Activated naive CD8-positive, alpha-beta T cell (primary cell): ENCODE measurements at regions not wholly inside any gene's neighbourhood (a gene's known extent, or its start where the extent isn't known, plus 50 kb on each side); places are given as distances from the start of the nearest gene placed in this dataset.
"Not testable (repeated sequence)": the region's sequence is repeated elsewhere in the genome, so short reads cannot be mapped to it uniquely, and the experiment has no call there.

Source experiments
- H3K27ac Mint-ChIP-seq: one replicate; pipeline ENCODE4 v1.8.0; 2021; ENCODE audit warnings: mixed read lengths
- H3K27me3 Mint-ChIP-seq: one replicate; pipeline ENCODE4 v1.8.0; 2021; ENCODE audit warnings: mixed read lengths
- H3K36me3 Mint-ChIP-seq: one replicate; pipeline ENCODE4 v1.8.0; 2021; ENCODE audit warnings: mixed read lengths
- H3K4me1 Mint-ChIP-seq: one replicate; pipeline ENCODE4 v1.8.0; 2021; ENCODE audit warnings: low read depth, mixed read lengths
- H3K4me3 Mint-ChIP-seq: one replicate; pipeline ENCODE4 v1.8.0; 2021; ENCODE audit warnings: mild to moderate bottlenecking, mixed read lengths
- H3K9me3 Mint-ChIP-seq: one replicate; pipeline ENCODE4 v1.8.0; 2021; ENCODE audit warnings: low read depth, mixed read lengths

DNA sequence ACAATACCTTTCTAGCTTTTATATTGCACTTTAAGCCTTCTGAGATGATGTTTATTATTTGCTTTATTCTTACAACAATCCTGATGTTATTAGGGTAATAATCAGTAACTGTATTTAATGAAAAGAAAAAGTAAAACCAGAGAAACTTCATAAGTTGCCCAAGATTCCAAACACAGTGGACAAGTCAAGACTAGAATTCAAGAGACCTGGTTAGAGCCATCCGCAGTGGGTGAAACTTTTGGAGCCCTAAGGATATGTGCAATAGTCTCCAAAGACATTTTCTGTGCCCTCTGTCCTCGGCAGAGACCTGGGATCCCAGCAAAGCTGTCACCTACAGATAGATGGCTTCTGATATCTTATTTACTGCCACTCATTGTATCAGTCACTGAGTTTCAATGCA is 106.8 kb upstream of the DPT start:
- H3K27ac Mint-ChIP-seq = no peak overlapping the region
- H3K9me3 Mint-ChIP-seq = no peaks in the 10 kb centered on the region
- H3K4me1 Mint-ChIP-seq = peaks cover 19% of the 10 kb centered on the region
- no peak overlapping the region for H3K4me3 Mint-ChIP-seq
- no peaks in the 10 kb centered on the region for H3K27me3 Mint-ChIP-seq
- H3K36me3 Mint-ChIP-seq = no peaks in the 10 kb centered on the region

- H3K4me3 Mint-ChIP-seq = no peak overlapping the region
- H3K9me3 Mint-ChIP-seq = no peaks in the 10 kb centered on the region
- no peaks in the 10 kb centered on the region for H3K27me3 Mint-ChIP-seq
- H3K27ac Mint-ChIP-seq = no peak overlapping the region
- H3K36me3 Mint-ChIP-seq = no peaks in the 10 kb centered on the region
- peaks cover 19% of the 10 kb centered on the region for H3K4me1 Mint-ChIP-seq
These were observed 107.5 kb upstream of the DPT start for GRCh38 chr1:168836469-168836868.

DNA sequence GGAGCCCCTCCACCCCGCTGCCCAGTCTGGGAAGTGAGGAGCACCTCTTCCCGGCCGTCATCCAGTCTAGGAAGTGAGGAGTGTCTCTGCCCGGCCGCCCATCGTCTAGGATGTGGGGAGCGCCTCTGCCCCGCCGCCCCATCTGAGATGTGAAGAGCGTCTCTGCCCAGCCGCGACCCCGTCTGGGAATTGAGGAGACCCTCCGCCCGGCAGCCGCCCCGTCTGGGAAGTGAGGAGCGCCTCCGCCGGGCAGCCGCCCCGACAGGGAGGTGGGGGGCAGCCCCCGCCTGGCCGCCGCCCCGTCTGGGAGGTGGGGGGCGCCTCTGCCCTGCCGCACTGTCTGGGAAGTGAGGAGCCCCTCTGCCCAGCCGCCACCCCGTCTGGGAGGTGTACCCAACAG is 108.2 kb upstream of the DPT start:
- not testable (repeated sequence) for H3K9me3 Mint-ChIP-seq, H3K27me3 Mint-ChIP-seq, H3K4me3 Mint-ChIP-seq, H3K36me3 Mint-ChIP-seq, H3K27ac Mint-ChIP-seq
- peaks cover 19% of the 10 kb centered on the region for H3K4me1 Mint-ChIP-seq

DNA sequence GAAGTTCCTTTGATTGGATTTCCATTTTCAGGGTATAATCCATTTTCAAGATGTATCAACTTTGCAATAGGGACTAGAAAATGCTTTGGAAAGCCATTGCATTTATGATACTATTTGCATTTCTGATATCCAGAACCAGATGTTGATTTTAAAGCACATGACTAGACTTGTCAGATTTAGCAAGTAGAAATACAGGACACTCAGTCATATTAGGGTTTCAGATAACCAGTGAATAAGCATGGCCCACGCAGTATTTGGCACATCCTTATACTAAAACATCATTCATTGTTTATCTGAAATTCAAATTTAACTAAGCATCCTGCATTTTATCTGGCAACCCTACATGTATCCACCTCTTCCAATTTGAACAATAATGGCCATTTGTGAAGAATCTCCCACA is 113.3 kb upstream of the DPT start:
- Mint-ChIP-seq H3K9me3 (no peaks in the 10 kb centered on the region), H3K36me3 (no peaks in the 10 kb centered on the region)

DNA sequence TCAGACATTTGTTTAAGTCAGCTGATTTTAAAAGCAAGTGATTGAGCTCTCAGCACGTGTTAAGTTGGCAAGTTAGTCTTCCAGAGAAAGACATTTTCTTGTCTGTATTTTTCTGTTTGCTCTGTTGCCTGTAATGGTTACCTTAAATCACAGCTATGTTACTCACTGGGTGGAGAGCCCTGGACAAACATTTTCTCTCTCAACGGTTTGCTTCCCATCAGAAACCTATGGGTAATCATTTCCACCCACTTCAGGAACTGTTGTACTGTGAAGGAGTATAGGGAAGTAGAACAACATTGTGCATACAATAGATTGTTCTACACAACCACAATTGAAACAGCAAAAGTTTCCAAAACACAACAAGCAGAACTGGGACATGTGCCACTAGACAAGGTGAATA is 113.9 kb upstream of the DPT start:
- Mint-ChIP-seq H3K27me3 (no peaks in the 10 kb centered on the region), H3K4me3 (no peak overlapping the region), H3K4me1 (no peaks in the 10 kb centered on the region), H3K27ac (no peak overlapping the region), H3K36me3 (no peaks in the 10 kb centered on the region), H3K9me3 (no peaks in the 10 kb centered on the region)

More for the DNA sequence above, 113.3 kb upstream of the DPT start:
- H3K27ac Mint-ChIP-seq = no peak overlapping the region
- no peak overlapping the region for H3K4me3 Mint-ChIP-seq
- no peaks in the 10 kb centered on the region for H3K27me3 Mint-ChIP-seq
- no peaks in the 10 kb centered on the region for H3K4me1 Mint-ChIP-seq

GRCh38 chr1:168843401-168843800 is 114.4 kb upstream of the DPT start:
- Mint-ChIP-seq H3K4me3 (no peak overlapping the region), H3K27ac (no peak overlapping the region), H3K9me3 (no peaks in the 10 kb centered on the region), H3K27me3 (peaks cover 2% of the 10 kb centered on the region), H3K4me1 (no peaks in the 10 kb centered on the region), H3K36me3 (no peaks in the 10 kb centered on the region)

DNA sequence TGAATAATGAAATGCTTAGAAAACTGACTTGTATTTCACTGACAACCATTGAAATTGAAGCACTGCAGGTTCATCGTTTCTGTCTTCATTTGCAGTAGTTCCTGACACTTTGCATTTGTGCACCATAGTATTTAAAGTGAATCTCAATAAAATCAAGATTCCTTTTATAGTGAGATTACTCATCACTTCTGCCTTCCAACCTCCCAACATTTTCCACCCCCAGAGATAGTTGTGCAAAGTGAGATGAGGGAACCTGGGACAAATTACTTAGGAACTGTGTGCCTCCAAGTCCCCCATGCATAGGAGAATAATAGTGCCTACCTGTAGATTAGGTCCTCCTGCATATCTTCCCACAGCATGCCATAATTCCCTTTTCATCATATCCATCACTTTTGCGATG is 114.9 kb upstream of the DPT start:
- no peak overlapping the region for H3K27ac Mint-ChIP-seq
- H3K9me3 Mint-ChIP-seq = no peaks in the 10 kb centered on the region
- H3K36me3 Mint-ChIP-seq = no peaks in the 10 kb centered on the region
- H3K4me1 Mint-ChIP-seq = no peaks in the 10 kb centered on the region
- H3K27me3 Mint-ChIP-seq = peaks cover 3% of the 10 kb centered on the region
- H3K4me3 Mint-ChIP-seq = no peak overlapping the region

- H3K36me3 Mint-ChIP-seq = no peaks in the 10 kb centered on the region
- H3K27ac Mint-ChIP-seq = no peak overlapping the region
- peaks cover 3% of the 10 kb centered on the region for H3K27me3 Mint-ChIP-seq
- H3K4me3 Mint-ChIP-seq = no peak overlapping the region
- H3K9me3 Mint-ChIP-seq = no peaks in the 10 kb centered on the region
- H3K4me1 Mint-ChIP-seq = no peaks in the 10 kb centered on the region
These were observed 116.1 kb upstream of the DPT start for GRCh38 chr1:168845140-168845539.

DNA sequence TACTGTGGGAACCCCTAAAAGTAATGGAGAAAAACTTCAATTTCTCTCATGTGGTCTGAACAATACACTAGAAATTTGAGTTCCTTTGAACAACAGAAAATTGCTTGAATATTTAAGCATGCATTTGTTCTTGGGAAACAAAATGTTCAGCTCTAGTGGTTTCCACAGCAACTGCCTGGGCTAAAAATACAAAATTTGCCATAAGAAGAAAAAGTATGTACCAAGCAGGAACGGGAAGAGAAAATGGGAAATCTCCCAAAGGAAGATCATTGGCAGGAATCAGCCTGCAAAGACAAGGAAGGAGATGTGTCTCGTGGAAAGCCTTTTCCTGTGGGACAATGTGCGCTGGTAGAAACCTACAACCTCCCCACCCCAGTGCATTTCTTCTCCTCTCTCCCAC is 119.0 kb upstream of the DPT start:
- H3K36me3 Mint-ChIP-seq = peaks cover 4% of the 10 kb centered on the region
- no peak overlapping the region for H3K4me3 Mint-ChIP-seq
- no peak overlapping the region for H3K27ac Mint-ChIP-seq
- peaks cover 3% of the 10 kb centered on the region for H3K27me3 Mint-ChIP-seq
- H3K4me1 Mint-ChIP-seq = no peaks in the 10 kb centered on the region
- peaks cover 4% of the 10 kb centered on the region for H3K9me3 Mint-ChIP-seq

DNA sequence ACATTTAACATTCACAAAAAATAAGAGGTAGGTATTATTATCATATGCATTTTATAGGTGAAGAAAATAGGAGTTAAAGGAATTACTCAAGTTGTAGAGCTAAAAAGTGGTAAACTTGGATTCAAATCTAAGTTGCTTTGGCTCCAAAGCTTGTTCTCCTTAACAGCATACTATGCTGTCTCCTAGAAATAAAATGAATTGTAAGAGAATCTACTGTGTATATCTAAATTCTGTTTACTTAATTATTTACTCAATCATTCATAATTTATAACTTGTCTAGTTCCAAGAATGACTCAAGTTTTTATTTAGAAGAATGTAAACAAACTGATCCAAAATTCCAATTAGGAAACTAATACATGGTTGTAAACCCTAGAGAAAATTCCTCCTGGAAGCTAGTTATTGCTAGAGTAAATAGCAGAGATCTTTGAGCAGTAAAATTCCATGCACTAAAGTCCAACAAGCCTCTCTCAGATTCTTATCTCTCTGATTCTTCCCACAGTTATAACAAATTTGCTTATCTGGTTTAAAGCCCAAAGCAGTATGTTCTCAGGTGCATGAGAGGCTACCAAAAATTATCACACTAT is 132.5 kb upstream of the DPT start:
- Mint-ChIP-seq H3K36me3 (peaks cover 4% of the 10 kb centered on the region), H3K27me3 (peaks cover 3% of the 10 kb centered on the region), H3K9me3 (peaks cover 11% of the 10 kb centered on the region), H3K27ac (no peak overlapping the region), H3K4me3 (no peak overlapping the region), H3K4me1 (no peaks in the 10 kb centered on the region)

DNA sequence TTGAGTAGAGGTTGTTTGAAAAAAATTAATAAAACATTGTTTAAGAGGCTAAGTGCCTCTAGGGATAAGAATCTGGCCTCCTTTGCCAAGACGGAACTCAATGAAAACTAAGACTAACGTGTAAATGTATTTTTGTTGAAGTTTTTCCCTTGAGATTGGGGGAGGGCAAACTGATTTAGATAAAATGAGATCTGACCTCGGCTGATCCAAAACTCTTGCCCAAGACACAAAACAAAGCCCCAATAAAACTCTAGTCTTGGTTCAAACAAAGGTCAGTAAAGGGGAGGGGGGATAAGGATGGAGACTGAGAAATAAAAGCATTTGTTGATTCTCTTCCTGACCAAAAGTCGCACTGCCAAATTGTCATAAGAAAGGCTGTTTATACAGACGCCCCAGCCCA is 134.8 kb upstream of the DPT start:
- peaks cover 3% of the 10 kb centered on the region for H3K9me3 Mint-ChIP-seq
- peaks cover 2% of the 10 kb centered on the region for H3K36me3 Mint-ChIP-seq
- no peak overlapping the region for H3K27ac Mint-ChIP-seq
- peaks cover 2% of the 10 kb centered on the region for H3K27me3 Mint-ChIP-seq
- no peak overlapping the region for H3K4me3 Mint-ChIP-seq
- H3K4me1 Mint-ChIP-seq = peaks cover 2% of the 10 kb centered on the region

GRCh38 chr1:168864266-168864665 is 135.3 kb upstream of the DPT start:
- no peaks in the 10 kb centered on the region for H3K36me3 Mint-ChIP-seq
- no peak overlapping the region for H3K27ac Mint-ChIP-seq
- H3K9me3 Mint-ChIP-seq = no peaks in the 10 kb centered on the region
- H3K4me1 Mint-ChIP-seq = peaks cover 2% of the 10 kb centered on the region
- H3K4me3 Mint-ChIP-seq = no peak overlapping the region
- H3K27me3 Mint-ChIP-seq = no peaks in the 10 kb centered on the region

DNA sequence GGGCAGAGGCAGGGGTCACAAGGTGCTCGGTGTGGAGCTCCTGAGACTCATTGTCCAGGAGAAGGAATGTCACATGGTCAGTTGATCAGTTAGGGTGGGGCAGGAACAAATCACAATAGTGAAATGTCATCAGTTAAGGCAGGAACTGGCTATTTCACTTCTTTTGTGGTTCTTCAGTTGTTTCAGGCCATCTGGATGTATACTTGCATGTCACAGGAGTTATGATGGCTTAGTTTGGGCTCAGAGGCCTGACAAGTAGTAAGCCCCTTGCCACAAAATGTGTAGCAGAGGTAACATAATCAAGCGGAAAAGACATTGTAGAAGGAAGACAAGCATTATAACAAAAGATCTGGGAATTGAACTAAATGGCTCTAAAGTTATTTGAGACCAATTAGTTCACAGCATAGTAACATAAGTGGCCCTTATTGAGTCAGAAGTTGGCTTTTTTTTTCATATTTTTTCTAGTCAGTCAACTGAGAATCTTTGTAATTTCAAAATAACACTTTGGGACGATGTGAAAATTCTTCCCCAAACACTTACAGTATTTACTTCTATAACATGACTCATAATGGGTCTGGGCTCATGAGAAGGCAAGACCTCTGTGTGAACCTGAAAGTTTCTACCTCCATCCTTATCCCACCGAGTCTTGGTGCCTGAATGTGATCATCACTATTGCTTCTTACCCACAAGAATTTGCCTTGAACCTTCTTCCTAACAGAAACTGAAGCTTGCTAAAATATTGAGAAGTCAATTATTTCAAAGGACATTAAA is 137.0 kb upstream of the DPT start:
- no peaks in the 10 kb centered on the region for H3K9me3 Mint-ChIP-seq
- no peaks in the 10 kb centered on the region for H3K36me3 Mint-ChIP-seq
- no peaks in the 10 kb centered on the region for H3K27me3 Mint-ChIP-seq
- H3K27ac Mint-ChIP-seq = no peak overlapping the region
- H3K4me3 Mint-ChIP-seq = no peak overlapping the region
- peaks cover 2% of the 10 kb centered on the region for H3K4me1 Mint-ChIP-seq

DNA sequence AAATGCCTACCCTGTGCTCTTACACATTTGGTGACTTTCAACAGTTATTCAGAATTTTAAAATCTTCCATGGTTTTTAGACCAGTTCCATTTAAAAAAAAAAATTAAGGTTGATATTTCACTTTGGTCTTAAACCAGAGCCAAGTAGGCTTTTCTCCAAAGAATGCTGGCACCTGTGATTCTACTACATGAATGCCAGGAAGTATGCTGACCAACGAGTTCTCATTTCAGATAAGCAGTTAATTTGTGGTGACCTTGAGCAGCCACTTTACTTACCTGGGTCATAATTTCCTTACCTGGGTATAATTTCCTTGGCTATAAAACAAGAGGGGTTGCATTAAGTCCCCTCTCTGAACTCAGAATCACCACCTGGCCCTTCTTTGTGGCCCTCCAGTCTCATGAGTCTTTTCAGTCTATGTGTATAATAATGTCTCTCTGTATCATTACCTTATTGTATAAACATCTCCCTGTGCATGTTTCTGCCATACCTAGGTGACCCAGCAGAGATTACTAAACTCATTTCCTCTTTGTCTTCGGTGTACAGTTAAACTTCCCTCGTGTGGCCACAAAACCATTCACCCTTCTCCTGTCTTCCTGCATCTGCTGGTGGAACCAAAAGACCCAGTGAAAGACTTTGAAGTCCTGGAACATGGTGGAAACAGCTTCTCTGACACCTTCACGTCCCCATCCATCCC is 139.1 kb upstream of the DPT start:
- H3K36me3 Mint-ChIP-seq = no peaks in the 10 kb centered on the region

GRCh38 chr1:168871531-168871930 is 142.5 kb upstream of the DPT start:
- Mint-ChIP-seq H3K9me3 (no peaks in the 10 kb centered on the region), H3K4me1 (peaks cover 2% of the 10 kb centered on the region), H3K4me3 (no peak overlapping the region), H3K27me3 (no peaks in the 10 kb centered on the region), H3K27ac (no peak overlapping the region), H3K36me3 (no peaks in the 10 kb centered on the region)

More for the DNA sequence above, 139.1 kb upstream of the DPT start:
- H3K4me3 Mint-ChIP-seq = no peak overlapping the region
- no peaks in the 10 kb centered on the region for H3K9me3 Mint-ChIP-seq
- peaks cover 2% of the 10 kb centered on the region for H3K4me1 Mint-ChIP-seq
- no peaks in the 10 kb centered on the region for H3K27me3 Mint-ChIP-seq
- H3K27ac Mint-ChIP-seq = no peak overlapping the region
